Progenitor cell of endocrine pancreas (in vitro differentiated cells): ENCODE measurements at regions not wholly inside any gene's neighbourhood (a gene's known extent, or its start where the extent isn't known, plus 50 kb on each side); places are given as distances from the start of the nearest gene placed in this dataset.

Experiments
- DNase-seq: peaks from one replicate; pipeline ENCODE4 v3.0.0; 2021; ENCODE audit warnings: low spot score; ENCODE audit not compliant: unreplicated experiment
- H3K27ac Mint-ChIP-seq: 2 replicates; pipeline ENCODE4 v1.8.0; 2021; ENCODE audit warnings: mild to moderate bottlenecking, moderate library complexity, mixed read lengths
- H3K27me3 Mint-ChIP-seq: 2 replicates; pipeline ENCODE4 v1.8.0; 2021; ENCODE audit warnings: mixed read lengths
- H3K36me3 Mint-ChIP-seq: 2 replicates; pipeline ENCODE4 v1.8.0; 2022; ENCODE audit warnings: mixed read lengths; ENCODE audit not compliant: insufficient read depth
- H3K4me1 Mint-ChIP-seq: 2 replicates; pipeline ENCODE4 v1.8.0; 2021; ENCODE audit warnings: low read depth, mixed read lengths
- H3K4me3 Mint-ChIP-seq: 2 replicates; pipeline ENCODE4 v1.8.0; 2021; ENCODE audit warnings: low read depth, mild to moderate bottlenecking, moderate library complexity, mixed read lengths
- H3K9me3 Mint-ChIP-seq: 2 replicates; pipeline ENCODE4 v1.8.0; 2021; ENCODE audit warnings: low read depth, mixed read lengths
- CTCF ChIP-seq: fragments of 200-600 bp; sonication (generic); IDR thresholded peaks from one replicate; pipeline ENCODE4 v1.5.0; 2021; ENCODE audit warnings: antibody characterized with exemption, mild to moderate bottlenecking; ENCODE audit not compliant: unreplicated experiment

- Mint-ChIP-seq H3K9me3 (peaks cover 4% of the 10 kb centered on the region), H3K27ac (no peak overlapping the region), H3K4me3 (no peak overlapping the region), H3K36me3 (no peaks in the 10 kb centered on the region), H3K4me1 (peaks cover 6% of the 10 kb centered on the region), H3K27me3 (peaks cover 8% of the 10 kb centered on the region)
- no peak for DNase-seq
- no peak for TF ChIP-seq CTCF
Measured at GRCh38 chr2:208552943-208553342, 146.4 kb downstream of the PTH2R start.

- Mint-ChIP-seq H3K4me3 (no peak overlapping the region), H3K36me3 (no peaks in the 10 kb centered on the region), H3K27ac (no peak overlapping the region), H3K27me3 (no peaks in the 10 kb centered on the region), H3K4me1 (peaks cover 9% of the 10 kb centered on the region), H3K9me3 (peaks cover 4% of the 10 kb centered on the region)
- no peak for TF ChIP-seq CTCF
- no peak for DNase-seq
Measured at GRCh38 chr2:208556983-208557484, 150.4 kb downstream of the PTH2R start.

GRCh38 chr2:208565690-208566416, 159.3 kb downstream of the PTH2R start:
- DNase-seq = no peak
- Mint-ChIP-seq H3K36me3 (peaks cover 2% of the 10 kb centered on the region), H3K9me3 (peaks cover 9% of the 10 kb centered on the region), H3K27ac (no peak overlapping the region), H3K4me3 (no peak overlapping the region), H3K4me1 (peaks cover 1% of the 10 kb centered on the region), H3K27me3 (peaks cover 16% of the 10 kb centered on the region)
- no peak for TF ChIP-seq CTCF

GRCh38 chr2:208568203-208568602, 161.6 kb downstream of the PTH2R start:
- no peak for TF ChIP-seq CTCF
- no peak for DNase-seq
- H3K27me3 Mint-ChIP-seq = peaks cover 21% of the 10 kb centered on the region
- H3K36me3 Mint-ChIP-seq = peaks cover 2% of the 10 kb centered on the region
- no peak overlapping the region for H3K27ac Mint-ChIP-seq
- peaks cover 6% of the 10 kb centered on the region for H3K9me3 Mint-ChIP-seq
- peaks cover 3% of the 10 kb centered on the region for H3K4me1 Mint-ChIP-seq
- no peak overlapping the region for H3K4me3 Mint-ChIP-seq

- Mint-ChIP-seq H3K27ac (no peak overlapping the region), H3K4me1 (peaks cover 10% of the 10 kb centered on the region), H3K9me3 (no peaks in the 10 kb centered on the region), H3K4me3 (no peak overlapping the region), H3K36me3 (no peaks in the 10 kb centered on the region), H3K27me3 (peaks cover 21% of the 10 kb centered on the region)
- TF ChIP-seq CTCF = no peak
- no peak for DNase-seq
Measured at GRCh38 chr2:208570066-208570465, 163.5 kb downstream of the PTH2R start.
